ENCODE measurements at regions not wholly inside any gene's neighbourhood (a gene's known extent, or its start where the extent isn't known, plus 50 kb on each side); places are given as distances from the start of the nearest gene placed in this dataset.

GRCh38 chr2:21710496-21710895 is 586.7 kb downstream of the TDRD15 start:
- TF ChIP-seq EZH2 (IDR thresholded peaks at IDR 0.05), result no peak
- no peak for TF ChIP-seq POLR2AphosphoS5 (IDR thresholded peaks at IDR 0.05; ENCODE audit: borderline replicate concordance, low read depth, low read length)
- no peak for TF ChIP-seq FOXP2 (optimal IDR thresholded peaks at IDR 0.05; ENCODE audit: control extremely low read depth, extremely low read length, insufficient read depth)

Data from SK-N-MC (cell line).